A549 (cell line): ENCODE measurements at regions not wholly inside any gene's neighbourhood (a gene's known extent, or its start where the extent isn't known, plus 50 kb on each side); places are given as distances from the start of the nearest gene placed in this dataset.

Source experiments
- ATAC-seq, 2 experiments: fragments of 200-7000 bp in 1 of 2; fragments of >200 bp in 1 of 2; cut with Nextera tagmentation in 1 of 2; cut with Tn5 transposase in 1 of 2; 3 replicates each; pipeline versions ENCODE4 v1.8.0 to v1.9.1; 2018 to 2020; ENCODE audit warnings: mild to moderate bottlenecking in 1 of 2, moderate library complexity in 1 of 2
- CTCF ChIA-PET: fragments of 300-600 bp; sonication (Branson Sonifier 250); formaldehyde crosslinking; extraction: SDS; loops from one replicate; lab custom pipeline; 2021; ENCODE audit warnings: antibody characterized with exemption, inconsistent platforms; lab: Yijun Ruan, JAX
- POLR2A ChIA-PET: fragments of 350-600 bp; formaldehyde crosslinking; extraction: SDS; loops from one replicate; lab custom pipeline; 2021; ENCODE audit warnings: antibody characterized with exemption, inconsistent platforms; lab: Yijun Ruan, JAX
- DNase-seq, 2 experiments: peaks; one replicate each; pipeline versions ENCODE4 v3.0.0 to v3.0.0-alpha.2; 2011 to 2016; ENCODE audit warnings: low read depth in 1 of 2, low spot score in 1 of 2
- FAIRE-seq: peaks from 2 replicates; lab custom pipeline; 2011; peaks lifted over from hg19 to GRCh38; lab: Jason Lieb, UNC
- H3K27ac ChIP-seq, 2 experiments: fragments of >200 bp; sonication (Bioruptor Twin); formaldehyde crosslinking; 3 replicates each; pipeline ENCODE4 v1.5.1; 2016 to 2017
- H3K4me1 ChIP-seq: fragments of >200 bp; sonication (Bioruptor Twin); formaldehyde crosslinking; 3 replicates; pipeline ENCODE4 v1.6.1; 2016
- H3K4me2 ChIP-seq: fragments of >200 bp; sonication (Bioruptor Twin); formaldehyde crosslinking; 3 replicates; pipeline ENCODE4 v1.6.1; 2016
- H3K4me3 ChIP-seq: fragments of >200 bp; sonication (Bioruptor Twin); formaldehyde crosslinking; 3 replicates; pipeline ENCODE4 v1.5.1; 2016
- H3K9me3 ChIP-seq: fragments of >200 bp; sonication (Bioruptor Twin); formaldehyde crosslinking; 3 replicates; pipeline ENCODE4 v1.6.1; 2016
- CBX8 ChIP-seq: fragments of 200-600 bp; sonication (generic); IDR thresholded peaks from 2 replicates; pipeline ENCODE4 v1.6.1; 2016
- CHD4 ChIP-seq: fragments of 200-600 bp; sonication (generic); IDR thresholded peaks from 2 replicates; pipeline ENCODE4 v1.6.1; 2016; ENCODE audit warnings: antibody characterized with exemption, mild to moderate bottlenecking, borderline replicate concordance
- CTCF ChIP-seq: fragments of >200 bp; sonication (Bioruptor Twin); formaldehyde crosslinking; IDR thresholded peaks from 3 replicates; pipeline ENCODE4 v1.5.1; 2016
- E2F6 ChIP-seq: IDR thresholded peaks from 2 replicates; pipeline ENCODE4 v1.6.1; 2012; ENCODE audit warnings: low read depth, borderline replicate concordance
- EHMT2 ChIP-seq: fragments of 200-600 bp; sonication (generic); IDR thresholded peaks from 2 replicates; pipeline ENCODE4 v1.6.1; 2016; ENCODE audit warnings: antibody characterized with exemption, low read depth, mild to moderate bottlenecking, moderate library complexity
- ESRRA ChIP-seq: fragments of 150-350 bp; IDR thresholded peaks from 2 replicates; pipeline ENCODE4 v1.6.1; 2014; ENCODE audit warnings: mild to moderate bottlenecking, low read length, borderline replicate concordance
- FOSB ChIP-seq: fragments of 250-450 bp; sonication (Bioruptor Pico); IDR thresholded peaks from 2 replicates; pipeline ENCODE4 v1.5.0; 2020; ENCODE audit warnings: mild to moderate bottlenecking, moderate library complexity
- FOSL2 ChIP-seq, 2 experiments: fragments of 450-650 bp in 1 of 2; fragments of >200 bp in 1 of 2; sonication (Bioruptor Twin) in 1 of 2; formaldehyde crosslinking; IDR thresholded peaks; 2 replicates each; pipeline versions ENCODE4 v1.5.0 to v1.6.1; 2016 to 2020; ENCODE audit warnings: mild to moderate bottlenecking in 1 of 2, moderate library complexity in 1 of 2
- HDAC2 ChIP-seq: fragments of 200-600 bp; sonication (generic); IDR thresholded peaks from 2 replicates; pipeline ENCODE4 v1.6.1; 2016
- JUNB ChIP-seq: fragments of >200 bp; sonication (Bioruptor Twin); formaldehyde crosslinking; IDR thresholded peaks from 2 replicates; pipeline ENCODE4 v1.6.1; 2016
- MYC ChIP-seq: IDR thresholded peaks from 2 replicates; pipeline ENCODE4 v1.6.1; 2012; ENCODE audit warnings: mild to moderate bottlenecking, inconsistent platforms, low read length, improper control_type of control experiment, borderline replicate concordance
- NR3C1 ChIP-seq: fragments of >200 bp; sonication (Bioruptor Twin); formaldehyde crosslinking; IDR thresholded peaks from 3 replicates; pipeline ENCODE4 v1.6.1; 2017
- POLR2A ChIP-seq: IDR thresholded peaks from 2 replicates; pipeline ENCODE4 v1.6.1; 2012; ENCODE audit warnings: mild to moderate bottlenecking, low read length
- RFX5 ChIP-seq: fragments of 450-650 bp; IDR thresholded peaks from 2 replicates; pipeline ENCODE4 v1.7.1; 2014; ENCODE audit warnings: antibody characterized with exemption, mild to moderate bottlenecking, moderate library complexity
- SREBF2 ChIP-seq: fragments of 450-650 bp; IDR thresholded peaks from 2 replicates; pipeline ENCODE4 v1.6.1; 2014; ENCODE audit warnings: mild to moderate bottlenecking, moderate library complexity
- TP53 ChIP-seq: fragments of 250-450 bp; sonication (Bioruptor Pico); IDR thresholded peaks from 2 replicates; pipeline ENCODE4 v1.5.0; 2021; ENCODE audit warnings: mild to moderate bottlenecking, moderate library complexity
- USF2 ChIP-seq: fragments of 450-650 bp; IDR thresholded peaks from 2 replicates; pipeline ENCODE4 v1.6.1; 2014; ENCODE audit warnings: antibody characterized with exemption
- ZFP36 ChIP-seq: fragments of 450-650 bp; IDR thresholded peaks from 2 replicates; pipeline ENCODE4 v1.6.1; 2014; ENCODE audit warnings: borderline replicate concordance; ENCODE audit not compliant: partially characterized antibody
- ZNF302 ChIP-seq: fragments of 250-450 bp; sonication (Bioruptor Pico); IDR thresholded peaks from 2 replicates; pipeline ENCODE4 v1.9.0; 2021; ENCODE audit warnings: inconsistent platforms, mild to moderate bottlenecking, moderate library complexity
- WGBS: methylation state at CpG from one replicate; pipeline ENCODE4 v1.1.6; 2017; ENCODE audit errors: missing lambda C conversion rate; 5-methylcytosine and 5-hydroxymethylcytosine counted together
- TF ChIP-seq, protein P1 (sequence below): fragments of 200-600 bp; sonication (generic); IDR thresholded peaks from 2 replicates; pipeline ENCODE4 v1.6.1; 2016; ENCODE audit warnings: antibody characterized with exemption, mild to moderate bottlenecking, moderate library complexity
- TF ChIP-seq, protein P2 (sequence below): fragments of 250-450 bp; sonication (Bioruptor Pico); IDR thresholded peaks from 2 replicates; pipeline ENCODE4 v1.5.0; 2020; ENCODE audit warnings: low read depth, mild to moderate bottlenecking, moderate library complexity
- TF ChIP-seq, protein P3 (sequence below): IDR thresholded peaks from 2 replicates; pipeline ENCODE4 v1.6.1; 2012
- TF ChIP-seq, protein P4 (sequence below): fragments of >200 bp; sonication (Bioruptor Twin); formaldehyde crosslinking; IDR thresholded peaks from 2 replicates; pipeline ENCODE4 v1.6.1; 2016

DNA sequence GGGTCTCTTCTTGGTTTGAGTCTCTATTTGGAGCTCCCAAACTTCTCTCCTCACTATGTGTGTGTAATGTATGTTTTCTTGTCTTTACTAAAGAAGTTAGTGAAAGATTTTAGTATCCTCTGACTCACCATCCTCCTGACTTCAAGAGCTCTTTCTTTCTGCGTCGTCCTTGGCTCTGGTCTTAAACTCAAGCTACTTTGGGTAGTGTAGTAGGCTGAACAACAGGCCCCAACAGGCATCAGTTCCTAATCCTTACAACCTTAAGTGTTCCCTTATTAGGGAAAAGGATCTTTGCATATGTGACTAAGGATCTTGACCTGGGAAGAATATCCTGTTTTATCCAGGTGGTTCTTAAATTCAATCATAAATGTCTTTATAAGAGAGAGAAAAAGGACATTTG is 810.2 kb downstream of the MAFB start:
- Histone ChIP-seq H3K9me3 (no peaks in the 10 kb centered on the region; the same call in 2 of the 3 replicates), H3K4me2 (no peak overlapping the region), H3K4me3 (no peak overlapping the region), H3K27ac (no peak overlapping the region), H3K4me1 (no peaks in the 10 kb centered on the region)
- CTCF ChIA-PET, result no interaction called here
- ATAC-seq (no peak), FAIRE-seq (no peak), DNase-seq (no peak)
- TF ChIP-seq CBX8 (no peak), SREBF2 (no peak), JUNB (no peak)
- TF ChIP-seq, protein P1, sequence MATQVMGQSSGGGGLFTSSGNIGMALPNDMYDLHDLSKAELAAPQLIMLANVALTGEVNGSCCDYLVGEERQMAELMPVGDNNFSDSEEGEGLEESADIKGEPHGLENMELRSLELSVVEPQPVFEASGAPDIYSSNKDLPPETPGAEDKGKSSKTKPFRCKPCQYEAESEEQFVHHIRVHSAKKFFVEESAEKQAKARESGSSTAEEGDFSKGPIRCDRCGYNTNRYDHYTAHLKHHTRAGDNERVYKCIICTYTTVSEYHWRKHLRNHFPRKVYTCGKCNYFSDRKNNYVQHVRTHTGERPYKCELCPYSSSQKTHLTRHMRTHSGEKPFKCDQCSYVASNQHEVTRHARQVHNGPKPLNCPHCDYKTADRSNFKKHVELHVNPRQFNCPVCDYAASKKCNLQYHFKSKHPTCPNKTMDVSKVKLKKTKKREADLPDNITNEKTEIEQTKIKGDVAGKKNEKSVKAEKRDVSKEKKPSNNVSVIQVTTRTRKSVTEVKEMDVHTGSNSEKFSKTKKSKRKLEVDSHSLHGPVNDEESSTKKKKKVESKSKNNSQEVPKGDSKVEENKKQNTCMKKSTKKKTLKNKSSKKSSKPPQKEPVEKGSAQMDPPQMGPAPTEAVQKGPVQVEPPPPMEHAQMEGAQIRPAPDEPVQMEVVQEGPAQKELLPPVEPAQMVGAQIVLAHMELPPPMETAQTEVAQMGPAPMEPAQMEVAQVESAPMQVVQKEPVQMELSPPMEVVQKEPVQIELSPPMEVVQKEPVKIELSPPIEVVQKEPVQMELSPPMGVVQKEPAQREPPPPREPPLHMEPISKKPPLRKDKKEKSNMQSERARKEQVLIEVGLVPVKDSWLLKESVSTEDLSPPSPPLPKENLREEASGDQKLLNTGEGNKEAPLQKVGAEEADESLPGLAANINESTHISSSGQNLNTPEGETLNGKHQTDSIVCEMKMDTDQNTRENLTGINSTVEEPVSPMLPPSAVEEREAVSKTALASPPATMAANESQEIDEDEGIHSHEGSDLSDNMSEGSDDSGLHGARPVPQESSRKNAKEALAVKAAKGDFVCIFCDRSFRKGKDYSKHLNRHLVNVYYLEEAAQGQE, result no peak
- 0% methylated on average over 2 of the region's 2 CpGs for WGBS
- POLR2A ChIA-PET, result no interaction called here

DNA sequence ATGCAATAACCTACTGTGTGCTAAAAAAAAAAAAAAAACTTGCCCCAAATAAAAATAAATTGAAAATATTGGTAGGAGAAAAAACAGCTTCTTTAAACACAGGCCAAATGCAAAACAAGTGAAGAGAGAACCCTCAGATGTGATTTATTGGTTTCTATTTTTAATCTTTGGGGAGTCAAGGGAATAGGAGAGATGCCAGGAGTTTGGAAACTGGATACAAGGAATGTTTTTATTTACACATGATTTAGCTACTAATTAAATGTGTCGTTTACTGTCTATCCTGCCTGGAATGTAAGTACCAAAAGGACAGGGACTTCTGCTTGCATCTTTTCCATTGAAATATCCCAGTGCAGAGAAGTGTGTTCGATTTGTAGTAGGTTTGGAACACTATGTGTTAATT is 810.7 kb downstream of the MAFB start:
- no peak overlapping the region for H3K27ac ChIP-seq
- 4% methylated on average over 2 of the region's 2 CpGs for WGBS
- ChIA-PET POLR2A (no interaction called here), CTCF (no interaction called here)
- ATAC-seq (no peak), FAIRE-seq (no peak), DNase-seq (no peak)
- H3K4me3 ChIP-seq, result no peak overlapping the region
- no peak overlapping the region for H3K4me2 ChIP-seq
- TF ChIP-seq EHMT2 (no peak), FOSB (CRISPR knock-in tag) (no peak), E2F6 (no peak), SREBF2 (no peak), NR3C1 (no peak), CHD4 (no peak), ESRRA (no peak), CTCF (no peak), USF2 (no peak), ZFP36 (no peak), FOSL2 (IDR thresholded peaks at IDR 0.05) (no peak), FOSL2 (CRISPR knock-in tag; IDR thresholded peaks at IDR 0.05) (no peak), ZNF302 (CRISPR knock-in tag) (no peak), POLR2A (no peak), RFX5 (no peak), TP53 (CRISPR knock-in tag) (no peak), MYC (no peak), HDAC2 (no peak)
- TF ChIP-seq, protein P2, sequence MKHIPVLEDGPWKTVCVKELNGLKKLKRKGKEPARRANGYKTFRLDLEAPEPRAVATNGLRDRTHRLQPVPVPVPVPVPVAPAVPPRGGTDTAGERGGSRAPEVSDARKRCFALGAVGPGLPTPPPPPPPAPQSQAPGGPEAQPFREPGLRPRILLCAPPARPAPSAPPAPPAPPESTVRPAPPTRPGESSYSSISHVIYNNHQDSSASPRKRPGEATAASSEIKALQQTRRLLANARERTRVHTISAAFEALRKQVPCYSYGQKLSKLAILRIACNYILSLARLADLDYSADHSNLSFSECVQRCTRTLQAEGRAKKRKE (CRISPR knock-in tag), result no peak
- TF ChIP-seq, protein P3, sequence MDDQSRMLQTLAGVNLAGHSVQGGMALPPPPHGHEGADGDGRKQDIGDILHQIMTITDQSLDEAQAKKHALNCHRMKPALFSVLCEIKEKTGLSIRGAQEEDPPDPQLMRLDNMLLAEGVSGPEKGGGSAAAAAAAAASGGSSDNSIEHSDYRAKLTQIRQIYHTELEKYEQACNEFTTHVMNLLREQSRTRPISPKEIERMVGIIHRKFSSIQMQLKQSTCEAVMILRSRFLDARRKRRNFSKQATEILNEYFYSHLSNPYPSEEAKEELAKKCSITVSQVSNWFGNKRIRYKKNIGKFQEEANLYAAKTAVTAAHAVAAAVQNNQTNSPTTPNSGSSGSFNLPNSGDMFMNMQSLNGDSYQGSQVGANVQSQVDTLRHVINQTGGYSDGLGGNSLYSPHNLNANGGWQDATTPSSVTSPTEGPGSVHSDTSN, result no peak
- TF ChIP-seq, protein P4, sequence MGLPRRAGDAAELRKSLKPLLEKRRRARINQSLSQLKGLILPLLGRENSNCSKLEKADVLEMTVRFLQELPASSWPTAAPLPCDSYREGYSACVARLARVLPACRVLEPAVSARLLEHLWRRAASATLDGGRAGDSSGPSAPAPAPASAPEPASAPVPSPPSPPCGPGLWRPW, result no peak
- H3K4me1 ChIP-seq, result no peaks in the 10 kb centered on the region
- no peaks in the 10 kb centered on the region; the same call in 2 of the 3 replicates for H3K9me3 ChIP-seq
